ENCODE measurements at regions not wholly inside any gene's neighbourhood (a gene's known extent, or its start where the extent isn't known, plus 50 kb on each side); places are given as distances from the start of the nearest gene placed in this dataset.

GRCh38 chr12:34295366-34296142 is 273.3 kb downstream of the ALG10 start:
- intact Hi-C loops (cut with DNase I; ENCODE audit: low total_unique reads) = no loop called here
- H3K27me3 ChIP-seq = peaks cover 0 to 12% of the 10 kb centered on the region in 2 donors
- peak in 1 of 2 donors; percentile 48 for DNase-seq
- no peak overlapping the region for H3K4me3 ChIP-seq
- H3K27ac ChIP-seq = no peak overlapping the region
- TF ChIP-seq CTCF (IDR thresholded peaks at IDR 0.05) = no peak
- H3K36me3 ChIP-seq = no peaks in the 10 kb centered on the region
- H3K9me3 ChIP-seq = peaks cover 0 to 10% (median 4%) of the 10 kb centered on the region in 3 donors
- no peaks in the 10 kb centered on the region for H3K4me1 ChIP-seq

GRCh38 chr12:34296143-34297041 is 274.1 kb downstream of the ALG10 start:
- H3K9me3 ChIP-seq = peaks cover 0 to 18% (median 4%) of the 10 kb centered on the region in 3 donors
- peaks cover 0 to 12% of the 10 kb centered on the region in 2 donors for H3K27me3 ChIP-seq
- H3K4me3 ChIP-seq = no peak overlapping the region
- H3K36me3 ChIP-seq = no peaks in the 10 kb centered on the region
- intact Hi-C loops (cut with DNase I; ENCODE audit: low total_unique reads) = no loop called here
- DNase-seq = peak; percentile 11 to 52
- H3K4me1 ChIP-seq = no peaks in the 10 kb centered on the region
- H3K27ac ChIP-seq = no peak overlapping the region
- TF ChIP-seq CTCF (IDR thresholded peaks at IDR 0.05) = no peak

- peak in 1 of 2 donors; percentile 45 for DNase-seq
- Histone ChIP-seq H3K27ac (no peak overlapping the region), H3K9me3 (peaks cover 0 to 26% (median 4%) of the 10 kb centered on the region in 3 donors), H3K4me1 (no peaks in the 10 kb centered on the region), H3K4me3 (no peak overlapping the region), H3K27me3 (peaks cover 0 to 12% of the 10 kb centered on the region in 2 donors), H3K36me3 (no peaks in the 10 kb centered on the region)
- intact Hi-C loops (cut with DNase I; ENCODE audit: low total_unique reads) = no loop called here
- no peak for TF ChIP-seq CTCF (IDR thresholded peaks at IDR 0.05)
Observed at GRCh38 chr12:34297126-34297789, 275.0 kb downstream of the ALG10 start.

GRCh38 chr12:34297790-34298164 is 275.5 kb downstream of the ALG10 start:
- no peaks in the 10 kb centered on the region for H3K4me1 ChIP-seq
- no peak overlapping the region for H3K4me3 ChIP-seq
- H3K27me3 ChIP-seq = peaks cover 0 to 12% of the 10 kb centered on the region in 2 donors
- no peak for DNase-seq
- TF ChIP-seq CTCF (IDR thresholded peaks at IDR 0.05) = no peak
- peaks cover 0 to 27% (median 4%) of the 10 kb centered on the region in 3 donors for H3K9me3 ChIP-seq
- no peak overlapping the region for H3K27ac ChIP-seq
- intact Hi-C loops (cut with DNase I; ENCODE audit: low total_unique reads) = no loop called here
- no peaks in the 10 kb centered on the region for H3K36me3 ChIP-seq

GRCh38 chr12:34298176-34298970 is 276.1 kb downstream of the ALG10 start:
- H3K4me1 ChIP-seq = no peaks in the 10 kb centered on the region
- H3K36me3 ChIP-seq = no peaks in the 10 kb centered on the region
- no peak for TF ChIP-seq CTCF (IDR thresholded peaks at IDR 0.05)
- H3K27me3 ChIP-seq = peaks cover 0 to 12% of the 10 kb centered on the region in 2 donors
- no peak overlapping the region for H3K4me3 ChIP-seq
- no peak overlapping the region for H3K27ac ChIP-seq
- peaks cover 0 to 27% (median 4%) of the 10 kb centered on the region in 3 donors for H3K9me3 ChIP-seq
- intact Hi-C loops (cut with DNase I; ENCODE audit: low total_unique reads) = no loop called here
- peak in 1 of 2 donors; percentile 47 for DNase-seq

All from tibial artery (tissue), 4 donors.